ENCODE measurements at regions not wholly inside any gene's neighbourhood (a gene's known extent, or its start where the extent isn't known, plus 50 kb on each side); places are given as distances from the start of the nearest gene placed in this dataset.

- DNase-seq (ENCODE audit: low read depth in 1 of 2, low spot score in 1 of 2) = no peak
Observed at GRCh38 chr1:187415065-187415464, 586.3 kb downstream of the PLA2G4A start.

GRCh38 chr1:187417520-187417919 lies 588.8 kb downstream of the PLA2G4A start:
- no peak for DNase-seq (ENCODE audit: low read depth in 1 of 2, low spot score in 1 of 2)

- DNase-seq (ENCODE audit: low read depth in 1 of 2, low spot score in 1 of 2) = no peak
Observed at GRCh38 chr1:187433598-187433997, 604.8 kb downstream of the PLA2G4A start.

GRCh38 chr1:187442603-187443002 lies 613.9 kb downstream of the PLA2G4A start:
- no peak for DNase-seq (ENCODE audit: low read depth in 1 of 2, low spot score in 1 of 2)

- no peak for DNase-seq (ENCODE audit: low read depth in 1 of 2, low spot score in 1 of 2)
Observed at GRCh38 chr1:187443939-187444338, 615.2 kb downstream of the PLA2G4A start.

GRCh38 chr1:187445066-187445465 lies 616.3 kb downstream of the PLA2G4A start:
- DNase-seq (ENCODE audit: low read depth in 1 of 2, low spot score in 1 of 2) = no peak

- no peak for DNase-seq (ENCODE audit: low read depth in 1 of 2, low spot score in 1 of 2)
Observed at GRCh38 chr1:187451238-187451637, 622.5 kb downstream of the PLA2G4A start.

GRCh38 chr1:187454010-187454409 lies 625.3 kb downstream of the PLA2G4A start:
- DNase-seq (ENCODE audit: low read depth in 1 of 2, low spot score in 1 of 2) = no peak

GRCh38 chr1:187456446-187456845 lies 627.7 kb downstream of the PLA2G4A start:
- no peak for DNase-seq (ENCODE audit: low read depth in 1 of 2, low spot score in 1 of 2)

GRCh38 chr1:187460093-187460492 lies 631.3 kb downstream of the PLA2G4A start:
- no peak for DNase-seq (ENCODE audit: low read depth in 1 of 2, low spot score in 1 of 2)

GRCh38 chr1:187464320-187464719 lies 635.6 kb downstream of the PLA2G4A start:
- no peak for DNase-seq (ENCODE audit: low read depth in 1 of 2, low spot score in 1 of 2)

- DNase-seq (ENCODE audit: low read depth in 1 of 2, low spot score in 1 of 2) = no peak
Observed at GRCh38 chr1:187465441-187465840, 636.7 kb downstream of the PLA2G4A start.

- DNase-seq (ENCODE audit: low read depth in 1 of 2, low spot score in 1 of 2) = no peak
Observed at GRCh38 chr1:187469836-187470235, 641.1 kb downstream of the PLA2G4A start.

- no peak for DNase-seq (ENCODE audit: low read depth in 1 of 2, low spot score in 1 of 2)
Observed at GRCh38 chr1:187471555-187471954, 642.8 kb downstream of the PLA2G4A start.

- no peak for DNase-seq (ENCODE audit: low read depth in 1 of 2, low spot score in 1 of 2)
Observed at GRCh38 chr1:187474336-187474735, 645.6 kb downstream of the PLA2G4A start.

- no peak for DNase-seq (ENCODE audit: low read depth in 1 of 2, low spot score in 1 of 2)
Observed at GRCh38 chr1:187476671-187477070, 647.9 kb downstream of the PLA2G4A start.

GRCh38 chr1:187477103-187477502 lies 648.4 kb downstream of the PLA2G4A start:
- DNase-seq (ENCODE audit: low read depth in 1 of 2, low spot score in 1 of 2) = no peak

- no peak for DNase-seq (ENCODE audit: low read depth in 1 of 2, low spot score in 1 of 2)
Observed at GRCh38 chr1:187477535-187477934, 648.8 kb downstream of the PLA2G4A start.

- DNase-seq (ENCODE audit: low read depth in 1 of 2, low spot score in 1 of 2) = no peak
Observed at GRCh38 chr1:187481581-187482148, 652.9 kb downstream of the PLA2G4A start.

GRCh38 chr1:187490266-187490665 lies 661.5 kb downstream of the PLA2G4A start:
- DNase-seq (ENCODE audit: low read depth in 1 of 2, low spot score in 1 of 2) = no peak

GRCh38 chr1:187491082-187491720 lies 662.5 kb downstream of the PLA2G4A start:
- DNase-seq (ENCODE audit: low read depth in 1 of 2, low spot score in 1 of 2) = no peak

- no peak for DNase-seq (ENCODE audit: low read depth in 1 of 2, low spot score in 1 of 2)
Observed at GRCh38 chr1:187498028-187498427, 669.3 kb downstream of the PLA2G4A start.

GRCh38 chr1:187504779-187505178 lies 676.0 kb downstream of the PLA2G4A start:
- DNase-seq (ENCODE audit: low read depth in 1 of 2, low spot score in 1 of 2) = no peak

Measured in activated CD4-positive, alpha-beta T cell treated with anti-CD3 and anti-CD28 coated beads, Interleukin-2, amount 50 U/mL, for 24 hours (primary cell).